Suprapubic skin (tissue), 4 donors: ENCODE measurements at regions not wholly inside any gene's neighbourhood (a gene's known extent, or its start where the extent isn't known, plus 50 kb on each side); places are given as distances from the start of the nearest gene placed in this dataset.
"Not testable (repeated sequence)": the region's sequence is repeated elsewhere in the genome, so short reads cannot be mapped to it uniquely, and the experiment has no call there.

Experiments
- DNase-seq, 2 donors: peaks; one replicate each; pipeline ENCODE4 v3.0.0-alpha.2; 2019; ENCODE audit warnings: low spot score in 2 of 2
- H3K27ac ChIP-seq: fragments of 200-600 bp; sonication (generic); one replicate; pipeline ENCODE4 v1.5.1; 2019
- H3K27me3 ChIP-seq: fragments of 200-600 bp; sonication (generic); one replicate; pipeline ENCODE4 v1.5.1; 2019
- H3K36me3 ChIP-seq: fragments of 200-600 bp; sonication (generic); one replicate; pipeline ENCODE4 v1.5.1; 2019
- H3K4me1 ChIP-seq: fragments of 200-600 bp; sonication (generic); one replicate; pipeline ENCODE4 v1.5.1; 2019
- H3K4me3 ChIP-seq: fragments of 200-600 bp; sonication (generic); one replicate; pipeline ENCODE4 v1.5.1; 2019; ENCODE audit warnings: mild to moderate bottlenecking
- H3K9me3 ChIP-seq: fragments of 200-600 bp; sonication (generic); one replicate; pipeline ENCODE4 v1.5.1; 2019
- EP300 ChIP-seq: sonication (generic); formaldehyde crosslinking; IDR thresholded peaks from one replicate; pipeline ENCODE4 v1.6.1; 2017; ENCODE audit warnings: antibody characterized with exemption
- POLR2A ChIP-seq, 2 donors: fragments of 450-650 bp; IDR thresholded peaks; one replicate each; pipeline ENCODE4 v1.6.1; 2017; ENCODE audit warnings: antibody characterized with exemption in 2 of 2, mild to moderate bottlenecking in 2 of 2, moderate library complexity in 2 of 2
- POLR2AphosphoS5 ChIP-seq, 3 donors: sonication (generic); formaldehyde crosslinking; IDR thresholded peaks; one replicate each; pipeline ENCODE4 v1.6.1; 2017; ENCODE audit warnings: antibody characterized with exemption in 3 of 3
- WGBS: methylation state at CpG from one replicate; pipeline ENCODE4 v1.1.5; 2018; 5-methylcytosine and 5-hydroxymethylcytosine counted together
- TF ChIP-seq, protein P1 (sequence below), 2 donors: fragments of 200-600 bp in 1 of 2; fragments of 450-650 bp in 1 of 2; sonication (generic) in 1 of 2; IDR thresholded peaks; one replicate each; pipeline ENCODE4 v1.5.1; 2016 to 2019; ENCODE audit warnings: antibody characterized with exemption in 2 of 2, mild to moderate bottlenecking in 1 of 2, moderate library complexity in 1 of 2

DNA sequence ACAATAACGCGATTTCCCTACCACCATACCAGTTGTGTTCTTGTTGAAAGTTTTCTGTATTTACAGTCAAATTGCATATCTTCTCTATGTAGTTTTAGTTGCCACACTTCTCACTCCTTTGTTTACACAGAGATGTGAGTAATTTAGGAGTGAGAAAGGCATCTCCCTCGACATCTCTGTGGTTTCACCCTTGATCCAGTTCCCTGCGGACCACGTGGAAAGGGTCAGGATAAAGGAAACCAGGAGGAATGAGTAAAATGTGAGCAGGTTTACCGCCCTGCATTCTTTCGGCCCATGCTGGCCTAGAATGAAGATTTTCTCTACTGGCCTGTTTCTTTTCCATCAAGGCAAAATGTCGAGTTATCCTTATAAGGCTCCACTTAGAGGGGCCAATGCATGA is 83.2 kb upstream of the WIPF3 start:
- not testable (repeated sequence) for H3K9me3 ChIP-seq, H3K4me1 ChIP-seq, H3K4me3 ChIP-seq, DNase-seq, H3K36me3 ChIP-seq, H3K27ac ChIP-seq, H3K27me3 ChIP-seq
- WGBS = 62% methylated on average over 8 of the region's 8 CpGs

GRCh38 chr7:29723599-29723998 is 82.7 kb upstream of the WIPF3 start:
- Histone ChIP-seq H3K9me3 (no peaks in the 10 kb centered on the region), H3K4me1 (no peaks in the 10 kb centered on the region), H3K4me3 (no peak overlapping the region), H3K36me3 (no peaks in the 10 kb centered on the region), H3K27me3 (no peaks in the 10 kb centered on the region), H3K27ac (no peak overlapping the region)
- no peak for TF ChIP-seq EP300
- TF ChIP-seq POLR2AphosphoS5 (IDR thresholded peaks at IDR 0.05) = no peak
- TF ChIP-seq, protein P1, sequence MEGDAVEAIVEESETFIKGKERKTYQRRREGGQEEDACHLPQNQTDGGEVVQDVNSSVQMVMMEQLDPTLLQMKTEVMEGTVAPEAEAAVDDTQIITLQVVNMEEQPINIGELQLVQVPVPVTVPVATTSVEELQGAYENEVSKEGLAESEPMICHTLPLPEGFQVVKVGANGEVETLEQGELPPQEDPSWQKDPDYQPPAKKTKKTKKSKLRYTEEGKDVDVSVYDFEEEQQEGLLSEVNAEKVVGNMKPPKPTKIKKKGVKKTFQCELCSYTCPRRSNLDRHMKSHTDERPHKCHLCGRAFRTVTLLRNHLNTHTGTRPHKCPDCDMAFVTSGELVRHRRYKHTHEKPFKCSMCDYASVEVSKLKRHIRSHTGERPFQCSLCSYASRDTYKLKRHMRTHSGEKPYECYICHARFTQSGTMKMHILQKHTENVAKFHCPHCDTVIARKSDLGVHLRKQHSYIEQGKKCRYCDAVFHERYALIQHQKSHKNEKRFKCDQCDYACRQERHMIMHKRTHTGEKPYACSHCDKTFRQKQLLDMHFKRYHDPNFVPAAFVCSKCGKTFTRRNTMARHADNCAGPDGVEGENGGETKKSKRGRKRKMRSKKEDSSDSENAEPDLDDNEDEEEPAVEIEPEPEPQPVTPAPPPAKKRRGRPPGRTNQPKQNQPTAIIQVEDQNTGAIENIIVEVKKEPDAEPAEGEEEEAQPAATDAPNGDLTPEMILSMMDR (IDR thresholded peaks at IDR 0.05) = no peak
- TF ChIP-seq POLR2A (IDR thresholded peaks at IDR 0.05) = no peak
- DNase-seq = no peak
- WGBS = 63% methylated on average over 5 of the region's 5 CpGs

- not testable (repeated sequence) for H3K27me3 ChIP-seq, DNase-seq, H3K27ac ChIP-seq, H3K4me1 ChIP-seq, H3K36me3 ChIP-seq, H3K4me3 ChIP-seq, H3K9me3 ChIP-seq
- 46% methylated on average over 4 of the region's 4 CpGs for WGBS
Observed at GRCh38 chr7:29729534-29730165, 76.7 kb upstream of the WIPF3 start.

GRCh38 chr7:29734246-29734731 is 72.0 kb upstream of the WIPF3 start:
- WGBS = 73% methylated on average over 3 of the region's 3 CpGs
- H3K4me1 ChIP-seq = no peaks in the 10 kb centered on the region
- H3K36me3 ChIP-seq = no peaks in the 10 kb centered on the region
- H3K27ac ChIP-seq = no peak overlapping the region
- H3K27me3 ChIP-seq = no peaks in the 10 kb centered on the region
- H3K9me3 ChIP-seq = no peaks in the 10 kb centered on the region
- no peak overlapping the region for H3K4me3 ChIP-seq
- no peak for DNase-seq
- no peak for TF ChIP-seq EP300

DNA sequence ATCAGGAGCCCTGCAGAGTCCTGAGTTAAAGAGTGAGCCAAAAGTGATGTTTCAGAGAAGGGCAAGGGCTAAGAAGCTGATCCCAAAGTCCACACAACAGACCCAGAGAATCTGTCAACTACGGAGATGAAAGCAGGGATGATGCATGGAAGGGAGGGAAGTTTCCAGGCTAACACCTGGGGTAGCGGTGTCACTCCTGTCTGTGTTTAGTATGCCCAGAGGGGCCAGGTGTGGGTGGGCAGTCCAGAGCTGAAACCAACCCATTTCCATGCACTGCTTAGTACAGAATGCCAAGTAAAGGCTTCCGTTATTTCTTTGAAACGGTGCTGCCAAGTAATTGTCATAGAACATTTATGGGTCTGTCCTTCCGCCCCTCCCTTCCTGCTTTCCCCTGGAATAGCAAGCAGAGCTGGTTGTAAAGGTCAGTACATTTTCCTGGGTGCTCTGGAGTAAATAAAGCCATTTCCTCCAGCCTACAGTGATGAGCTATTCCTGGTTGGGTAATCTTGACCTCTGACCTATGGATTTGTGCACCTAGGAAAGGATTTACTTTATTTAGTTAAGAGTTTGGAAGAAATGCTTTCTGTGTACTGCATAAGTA is 58.6 kb upstream of the WIPF3 start:
- H3K9me3 ChIP-seq, H3K4me3 ChIP-seq, H3K36me3 ChIP-seq, DNase-seq, H3K27ac ChIP-seq, H3K4me1 ChIP-seq, H3K27me3 ChIP-seq: not testable (repeated sequence)
- 27% methylated on average over 4 of the region's 5 CpGs for WGBS

- H3K36me3 ChIP-seq = no peaks in the 10 kb centered on the region
- no peak for TF ChIP-seq POLR2A (IDR thresholded peaks at IDR 0.05)
- TF ChIP-seq, protein P1 (IDR thresholded peaks at IDR 0.05) = peak in 1 of 2 donors; percentile 16
- H3K27me3 ChIP-seq = no peaks in the 10 kb centered on the region
- no peaks in the 10 kb centered on the region for H3K9me3 ChIP-seq
- WGBS = 28% methylated on average over 3 of the region's 3 CpGs
- no peak for DNase-seq
- no peak overlapping the region for H3K27ac ChIP-seq
- no peaks in the 10 kb centered on the region for H3K4me1 ChIP-seq
- no peak overlapping the region for H3K4me3 ChIP-seq
Observed at GRCh38 chr7:29748286-29749099, 57.8 kb upstream of the WIPF3 start.

- no peaks in the 10 kb centered on the region for H3K4me1 ChIP-seq
- no peak overlapping the region for H3K4me3 ChIP-seq
- DNase-seq = no peak
- H3K36me3 ChIP-seq = no peaks in the 10 kb centered on the region
- H3K9me3 ChIP-seq = no peaks in the 10 kb centered on the region
- no peak overlapping the region for H3K27ac ChIP-seq
- WGBS = 85% methylated on average over 7 of the region's 7 CpGs
- TF ChIP-seq EP300 = no peak
- TF ChIP-seq, protein P1 (IDR thresholded peaks at IDR 0.05) = no peak
- TF ChIP-seq POLR2AphosphoS5 (IDR thresholded peaks at IDR 0.05) = no peak
- no peak for TF ChIP-seq POLR2A (IDR thresholded peaks at IDR 0.05)
- H3K27me3 ChIP-seq = no peaks in the 10 kb centered on the region
Observed at GRCh38 chr7:29749701-29750321, 56.5 kb upstream of the WIPF3 start.

GRCh38 chr7:29750373-29750940 is 55.9 kb upstream of the WIPF3 start:
- DNase-seq, H3K9me3 ChIP-seq, H3K27ac ChIP-seq, H3K36me3 ChIP-seq, H3K4me3 ChIP-seq, H3K27me3 ChIP-seq, H3K4me1 ChIP-seq: not testable (repeated sequence)
- WGBS = 55% methylated on average over 4 of the region's 4 CpGs

DNA sequence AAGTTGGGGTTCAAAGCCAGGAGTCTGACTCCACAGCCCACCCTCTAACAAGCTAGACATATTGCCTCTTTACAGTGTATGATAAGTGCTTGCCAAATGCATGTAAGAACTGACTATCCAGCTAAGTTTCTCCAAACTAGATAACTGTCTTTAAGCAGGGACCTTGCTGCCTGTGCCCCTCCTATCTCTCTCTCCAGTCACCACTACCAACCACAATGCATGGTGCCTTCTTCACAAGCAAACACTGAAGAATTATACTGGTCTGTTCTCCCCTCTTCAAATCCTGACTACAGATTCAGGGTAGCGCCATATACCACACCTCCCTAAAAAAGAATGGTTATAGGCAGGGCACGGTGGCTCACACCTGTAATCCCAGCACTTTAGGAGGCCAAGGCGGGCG is 55.3 kb upstream of the WIPF3 start:
- not testable (repeated sequence) for H3K4me3 ChIP-seq, H3K9me3 ChIP-seq, H3K36me3 ChIP-seq, H3K27me3 ChIP-seq, H3K4me1 ChIP-seq, DNase-seq, H3K27ac ChIP-seq
- 94% methylated on average over 4 of the region's 4 CpGs for WGBS
